Activated T-cell treated with anti-CD3 and anti-CD28 coated beads for 4 hours (primary cell): ENCODE measurements at regions not wholly inside any gene's neighbourhood (a gene's known extent, or its start where the extent isn't known, plus 50 kb on each side); places are given as distances from the start of the nearest gene placed in this dataset.
"Not testable (repeated sequence)": the region's sequence is repeated elsewhere in the genome, so short reads cannot be mapped to it uniquely, and the experiment has no call there.

Experiments
- DNase-seq: peaks from one replicate; pipeline ENCODE4 v3.0.0-alpha.2; 2020

- DNase-seq: not testable (repeated sequence)
Observed at GRCh38 chr2:208811885-208812284, 405.3 kb downstream of the PTH2R start.

- no peak for DNase-seq
Observed at GRCh38 chr2:208819190-208819589, 412.6 kb downstream of the PTH2R start.

GRCh38 chr2:208820014-208820688, 413.6 kb downstream of the PTH2R start:
- DNase-seq: no peak

GRCh38 chr2:208827109-208827508, 420.5 kb downstream of the PTH2R start:
- DNase-seq: no peak

GRCh38 chr2:208827549-208828221, 421.1 kb downstream of the PTH2R start:
- DNase-seq: no peak

GRCh38 chr2:208830203-208830602, 423.6 kb downstream of the PTH2R start:
- DNase-seq: no peak

DNA sequence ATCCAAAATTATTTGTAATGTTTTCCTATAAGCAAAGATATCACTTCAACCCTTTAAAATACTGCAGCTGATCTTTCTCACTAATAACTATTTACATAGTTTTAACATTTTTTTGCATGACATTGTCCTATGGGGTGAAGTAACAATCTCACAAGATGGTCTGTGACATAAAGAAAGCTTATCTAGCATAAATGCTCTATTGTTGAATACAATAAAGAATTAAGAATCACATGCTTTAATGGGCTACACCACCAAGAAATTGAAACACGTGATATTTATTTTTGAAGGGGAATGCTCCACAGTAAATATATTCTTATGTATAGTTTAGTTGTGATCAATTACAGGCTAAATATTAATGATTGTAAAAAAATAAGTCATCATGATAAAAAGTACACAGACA, 441.1 kb downstream of the PTH2R start:
- DNase-seq: no peak

- no peak for DNase-seq
Observed at GRCh38 chr2:208854717-208855116, 448.1 kb downstream of the PTH2R start.

DNA sequence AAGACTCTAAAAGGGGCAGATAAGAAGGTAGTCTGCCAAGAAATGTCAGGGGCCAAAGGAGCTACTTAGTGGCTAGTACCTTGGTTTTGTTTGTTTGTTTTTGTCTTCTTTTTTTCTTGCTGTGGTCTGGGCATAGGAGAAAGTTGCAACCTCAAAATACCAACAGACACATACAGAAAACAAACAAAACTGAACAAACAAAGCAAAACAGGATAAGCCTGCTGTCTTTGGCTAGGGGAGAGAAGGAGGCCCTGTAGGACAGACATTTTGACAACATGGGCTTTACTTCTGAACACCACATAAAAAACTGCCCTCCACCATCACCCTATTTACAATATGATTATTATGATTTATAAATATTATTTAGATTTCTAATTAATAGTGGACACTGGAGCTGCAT, 460.8 kb downstream of the PTH2R start:
- DNase-seq: no peak

GRCh38 chr2:208872591-208872990, 466.0 kb downstream of the PTH2R start:
- no peak for DNase-seq

DNA sequence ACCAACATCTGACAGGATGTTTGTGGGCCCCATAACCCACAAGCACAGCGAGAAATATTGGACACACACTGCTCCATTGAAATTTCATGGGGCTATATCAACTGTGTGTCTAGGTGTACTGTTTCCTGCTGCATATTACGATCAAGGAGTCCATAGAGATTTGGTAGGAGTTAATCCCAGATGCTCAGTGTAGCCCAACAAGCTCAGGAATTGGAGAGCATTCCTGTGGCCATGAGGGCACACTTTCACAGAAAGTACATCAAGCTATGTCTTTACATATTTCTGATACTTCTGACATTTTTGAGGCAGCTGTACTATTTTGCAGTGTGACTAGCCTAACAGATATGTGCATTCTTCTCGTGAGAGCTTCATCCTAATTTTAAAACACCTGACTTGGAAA, 473.1 kb downstream of the PTH2R start:
- DNase-seq: no peak

DNA sequence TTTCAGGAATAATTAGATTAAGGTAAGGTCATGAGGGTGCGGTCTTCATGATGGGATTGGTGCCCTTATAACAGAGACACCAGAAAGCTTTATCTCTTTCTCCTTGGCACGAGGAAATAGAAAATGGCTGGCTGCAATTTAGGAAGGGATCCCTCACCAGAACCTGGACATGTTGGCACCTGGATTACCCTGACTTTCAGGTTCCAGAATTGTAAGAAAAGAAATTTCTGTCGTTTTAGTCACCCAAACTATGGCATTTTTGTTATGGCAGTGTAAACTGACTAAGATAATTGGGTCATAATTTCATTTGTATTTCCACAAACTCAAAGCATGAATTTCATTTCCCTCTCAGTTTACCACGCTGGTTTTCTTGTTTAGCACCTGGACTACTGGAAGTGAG, 473.6 kb downstream of the PTH2R start:
- no peak for DNase-seq

GRCh38 chr2:208890486-208890885, 483.9 kb downstream of the PTH2R start:
- no peak for DNase-seq

DNA sequence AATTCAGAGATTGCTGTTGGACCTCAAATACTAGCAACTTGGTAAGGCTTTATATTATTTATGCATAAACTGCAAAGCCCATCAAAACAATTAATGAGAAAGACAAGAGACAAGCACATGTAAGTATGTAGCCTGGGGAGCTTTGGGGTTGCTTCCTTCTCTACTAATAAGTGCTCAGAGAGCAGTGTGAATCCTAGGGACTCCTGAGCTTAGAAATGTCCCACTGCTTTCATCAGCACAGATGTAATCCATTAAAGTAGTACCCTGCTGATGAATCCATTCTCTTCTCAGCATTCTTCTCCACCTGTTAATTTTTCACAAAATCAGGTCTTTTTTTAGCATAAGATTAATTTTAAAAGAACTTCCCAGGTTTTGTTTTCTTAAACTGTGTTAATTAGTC, 485.6 kb downstream of the PTH2R start:
- no peak for DNase-seq

DNA sequence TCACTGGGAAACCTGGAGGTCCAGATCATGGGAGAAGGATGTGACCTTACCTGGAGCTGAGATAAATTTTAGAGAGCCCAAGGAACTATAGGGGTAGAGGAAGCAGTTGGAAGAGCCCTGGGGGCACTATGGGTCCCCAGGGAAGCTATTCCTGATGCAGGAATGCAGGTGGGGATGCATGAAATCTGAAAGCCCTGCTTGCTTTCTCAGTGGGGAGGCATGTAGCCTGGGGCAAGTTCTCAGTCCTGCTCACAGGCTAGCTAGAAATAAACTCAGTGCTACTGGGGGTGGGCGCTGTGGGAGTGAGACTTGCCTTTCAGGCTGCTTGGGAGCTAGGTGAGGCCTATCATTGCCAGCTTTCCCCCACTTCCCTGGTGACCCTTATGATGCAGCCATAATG, 499.7 kb downstream of the PTH2R start:
- no peak for DNase-seq

DNA sequence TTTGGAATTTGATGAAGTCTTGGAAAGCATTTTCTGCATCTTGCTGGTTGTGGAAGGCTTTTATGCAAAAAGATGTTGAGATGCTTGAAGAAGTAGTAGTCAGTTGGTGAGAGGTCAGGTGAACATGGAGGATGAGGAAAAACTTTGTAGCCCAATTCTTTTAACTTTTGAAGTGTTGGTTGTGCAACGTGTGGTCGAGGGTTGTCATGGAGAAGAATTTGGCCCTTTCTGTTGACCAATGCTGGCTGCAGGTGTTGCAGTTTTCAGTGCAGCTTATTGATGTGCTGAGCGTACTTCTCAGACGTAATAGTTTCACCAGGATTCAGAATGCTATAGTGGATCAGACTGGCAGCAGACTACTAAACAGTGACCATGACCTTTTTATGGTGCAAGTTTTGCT, 508.4 kb upstream of the MAP2 start:
- no peak for DNase-seq

DNA sequence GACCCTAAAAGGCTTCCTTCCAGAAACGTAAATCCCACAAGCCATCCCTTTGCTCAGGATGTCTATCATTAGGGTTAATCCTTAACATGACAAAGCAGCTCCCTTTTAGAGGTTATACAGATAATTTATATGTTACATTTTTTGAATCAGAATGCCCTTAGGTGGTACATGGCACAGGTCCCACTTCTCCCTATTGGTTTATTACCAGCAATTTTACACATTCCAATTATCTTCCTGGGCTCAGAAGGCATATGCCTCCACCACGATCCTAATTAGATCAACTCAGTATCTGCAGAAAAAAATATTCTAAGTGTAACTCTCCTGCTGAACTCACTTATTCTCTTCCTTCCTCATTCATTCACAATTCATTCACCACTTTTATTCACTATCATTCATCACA, 507.0 kb upstream of the MAP2 start:
- no peak for DNase-seq

- DNase-seq: not testable (repeated sequence)
Observed at GRCh38 chr2:208921358-208921757, 502.5 kb upstream of the MAP2 start.

DNA sequence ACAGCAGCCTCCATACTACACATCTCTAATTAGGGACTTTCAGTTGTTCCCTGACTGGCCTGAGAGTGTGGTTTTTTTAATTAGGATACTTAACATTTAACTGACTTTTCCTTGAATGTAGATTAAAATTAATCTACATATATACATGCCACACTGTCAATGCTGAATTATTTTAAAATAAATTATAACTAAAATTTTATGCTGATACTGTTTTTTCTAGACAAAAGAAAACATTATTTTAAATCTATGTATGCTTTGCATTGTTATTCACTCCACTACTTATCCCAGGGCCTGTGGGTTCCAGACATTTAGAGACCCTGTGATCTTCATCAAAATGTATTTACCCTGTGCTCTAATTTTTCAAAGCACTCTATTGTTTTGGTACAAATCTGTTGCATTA, 496.0 kb upstream of the MAP2 start:
- DNase-seq: no peak

DNA sequence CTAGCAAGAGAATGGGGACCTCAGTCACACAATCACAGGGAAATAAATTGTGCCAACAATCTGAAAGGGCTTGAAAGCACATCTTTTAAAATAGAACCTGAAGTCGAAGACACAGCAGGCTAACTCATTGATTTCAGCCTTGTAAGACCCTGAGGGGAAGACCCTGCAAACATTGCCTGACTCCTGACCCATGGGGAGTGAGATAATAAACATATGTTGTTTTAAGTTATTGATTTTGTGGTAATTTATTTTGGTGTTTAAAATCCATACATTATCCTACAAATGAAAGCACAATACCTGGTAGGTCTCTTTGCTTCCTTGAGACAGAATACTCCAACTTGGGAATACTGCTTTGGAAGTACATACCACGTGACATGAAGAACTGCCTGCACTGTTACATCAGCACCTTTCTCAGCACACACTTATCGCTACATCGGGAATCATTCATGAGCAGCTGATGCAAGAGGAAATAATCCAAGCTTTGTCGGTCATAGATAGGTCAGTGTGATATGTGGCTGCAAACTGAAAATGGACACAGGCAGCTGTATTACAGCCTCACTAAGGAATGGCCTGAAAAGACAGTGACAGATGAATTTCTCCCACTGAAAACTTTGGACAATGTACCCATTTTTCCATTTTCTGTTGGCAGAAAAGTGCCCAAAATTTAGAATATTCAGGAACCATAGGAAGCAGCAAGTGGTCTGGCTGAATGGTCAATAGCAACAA, 494.5 kb upstream of the MAP2 start:
- DNase-seq: no peak

DNA sequence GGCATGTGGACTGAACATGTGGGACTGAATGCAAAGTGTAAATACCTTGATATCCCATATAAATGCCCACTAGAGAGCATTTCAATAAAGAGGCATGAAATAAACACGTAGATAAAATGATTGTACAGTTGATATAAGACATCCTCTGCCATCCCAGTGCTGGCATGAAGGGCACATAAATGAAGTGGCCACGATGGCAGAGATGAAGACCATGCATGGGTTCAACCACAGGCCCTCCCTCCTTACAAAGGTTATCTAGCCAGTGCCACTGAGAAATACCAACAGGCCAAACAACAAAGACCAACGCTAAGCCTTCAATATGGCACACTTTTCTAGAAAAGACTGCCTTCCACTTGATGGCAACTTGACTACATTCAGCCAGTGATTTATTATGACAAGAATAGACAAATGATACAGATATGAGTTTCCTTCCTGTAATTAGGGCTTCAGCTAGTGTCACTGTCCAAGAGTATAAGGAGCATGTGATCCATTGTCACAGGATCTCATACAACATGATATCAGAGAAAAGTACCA, 493.9 kb upstream of the MAP2 start:
- no peak for DNase-seq

- DNase-seq: no peak
Observed at GRCh38 chr2:208935531-208935930, 488.3 kb upstream of the MAP2 start.

- no peak for DNase-seq
Observed at GRCh38 chr2:208937521-208937920, 486.3 kb upstream of the MAP2 start.

DNA sequence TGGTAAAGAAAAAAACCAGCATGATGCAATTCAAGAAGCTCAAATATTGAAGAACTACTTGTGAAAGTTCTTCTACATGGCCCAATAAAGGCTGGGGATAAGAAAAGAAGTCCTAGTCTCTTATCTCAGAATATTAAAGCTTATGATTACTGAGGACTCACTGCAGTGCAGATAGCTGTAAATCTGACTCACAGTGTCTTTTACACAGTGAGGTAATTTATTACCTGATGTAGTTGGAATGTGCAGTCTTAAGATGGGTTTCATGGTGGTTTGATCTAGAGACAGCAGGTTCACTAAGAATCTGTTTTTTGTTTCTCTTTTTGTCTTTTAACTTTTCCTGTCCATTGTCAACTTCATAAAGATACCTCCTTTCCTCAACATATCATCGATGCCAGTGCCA, 484.0 kb upstream of the MAP2 start:
- DNase-seq: no peak
